ENCODE measurements at regions not wholly inside any gene's neighbourhood (a gene's known extent, or its start where the extent isn't known, plus 50 kb on each side); places are given as distances from the start of the nearest gene placed in this dataset.

DNA sequence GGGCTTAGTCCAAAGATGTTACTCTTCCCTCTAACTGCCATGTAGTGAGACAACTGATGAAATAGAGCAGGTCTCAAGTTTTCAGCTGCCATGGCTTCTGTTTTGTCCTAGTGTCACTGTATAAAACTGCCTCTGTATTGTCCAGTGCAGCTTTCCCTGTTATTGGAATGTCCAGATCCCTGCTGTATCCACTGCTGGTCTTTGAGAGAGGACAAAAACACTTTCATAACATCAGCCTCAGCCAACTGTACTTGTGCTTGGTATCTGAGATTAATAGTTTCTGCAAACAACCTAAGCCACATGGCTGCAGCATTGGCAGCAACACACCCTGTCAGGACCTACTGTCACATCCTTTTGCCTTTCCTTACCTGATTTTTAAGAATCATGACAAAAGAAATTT lies 480.2 kb downstream of the LPIN1 start:
- peaks cover 5% of the 10 kb centered on the region for H3K27me3 Mint-ChIP-seq (ENCODE audit: low read depth)
- DNase-seq (ENCODE audit: low spot score), result no peak
- intact Hi-C loops (cut with micrococcal nuclease), result no loop called here
- no peak overlapping the region for H3K4me3 Mint-ChIP-seq (ENCODE audit: low read depth)
- no peaks in the 10 kb centered on the region for H3K4me1 Mint-ChIP-seq (ENCODE audit: low read depth)
- H3K27ac Mint-ChIP-seq, result no peak overlapping the region
- H3K9me3 Mint-ChIP-seq, result peaks cover 50% of the 10 kb centered on the region
- H3K36me3 Mint-ChIP-seq (ENCODE audit: low read depth), result peaks cover 5% of the 10 kb centered on the region

DNA sequence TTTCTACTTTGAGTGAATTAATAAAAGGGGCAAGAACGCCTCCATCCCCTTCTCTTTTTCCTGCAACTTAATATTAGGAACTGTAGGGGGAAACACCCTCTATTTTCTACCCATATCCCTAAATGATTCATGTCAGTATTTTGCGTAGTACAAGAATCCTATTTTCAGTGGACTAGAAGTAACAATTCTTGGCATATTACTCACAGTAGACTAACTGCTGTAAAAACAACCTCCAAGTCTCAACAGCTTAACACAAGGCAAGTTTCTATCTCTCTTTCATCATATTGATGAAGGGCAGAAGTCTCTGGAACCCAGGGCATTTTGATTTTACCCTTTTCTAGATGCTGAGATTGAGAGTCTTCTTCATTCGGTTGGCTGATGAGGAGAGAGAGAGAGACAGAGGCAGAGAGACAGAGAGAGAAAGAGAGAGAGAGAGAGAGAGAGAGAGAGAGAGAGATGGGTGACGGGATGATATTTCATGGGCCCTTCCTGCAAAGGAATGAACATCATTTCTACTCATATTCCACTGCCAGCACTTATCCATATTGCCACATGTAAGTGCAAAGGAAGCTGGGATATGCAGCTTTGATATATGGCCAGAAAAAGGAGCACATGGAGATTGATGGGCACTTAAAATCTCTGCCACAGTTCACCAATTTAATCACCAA lies 481.6 kb downstream of the LPIN1 start:
- H3K4me1 Mint-ChIP-seq (ENCODE audit: low read depth), result no peaks in the 10 kb centered on the region
- H3K27ac Mint-ChIP-seq, result no peak overlapping the region
- intact Hi-C loops (cut with micrococcal nuclease), result no loop called here
- DNase-seq (ENCODE audit: low spot score), result no peak
- H3K4me3 Mint-ChIP-seq (ENCODE audit: low read depth), result no peak overlapping the region
- H3K36me3 Mint-ChIP-seq (ENCODE audit: low read depth), result peaks cover under 1% of the 10 kb centered on the region
- peaks cover 3% of the 10 kb centered on the region for H3K27me3 Mint-ChIP-seq (ENCODE audit: low read depth)
- peaks cover 36% of the 10 kb centered on the region for H3K9me3 Mint-ChIP-seq

DNA sequence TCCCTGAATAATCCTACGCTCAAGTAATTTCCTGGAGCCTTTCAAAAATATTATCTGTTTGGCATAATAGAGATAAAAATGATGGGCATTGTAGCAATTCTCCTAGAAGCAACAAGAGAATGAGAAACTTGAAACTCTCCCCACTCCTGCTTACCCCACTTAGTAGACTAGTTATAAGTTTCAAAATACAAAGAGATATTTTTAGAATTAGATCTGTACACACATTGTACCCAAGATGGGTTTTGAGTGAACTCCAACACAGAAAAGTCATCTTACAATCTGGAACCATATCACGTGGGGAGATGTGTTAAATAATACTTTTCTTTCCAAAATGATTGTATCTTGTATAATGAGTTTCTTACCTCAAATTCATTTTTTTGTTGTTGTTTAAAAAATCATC lies 484.9 kb downstream of the LPIN1 start:
- H3K9me3 Mint-ChIP-seq, result peaks cover 8% of the 10 kb centered on the region
- peaks cover 7% of the 10 kb centered on the region for H3K27me3 Mint-ChIP-seq (ENCODE audit: low read depth)
- intact Hi-C loops (cut with micrococcal nuclease), result no loop called here
- H3K4me1 Mint-ChIP-seq (ENCODE audit: low read depth), result no peaks in the 10 kb centered on the region
- no peaks in the 10 kb centered on the region for H3K36me3 Mint-ChIP-seq (ENCODE audit: low read depth)
- no peak overlapping the region for H3K4me3 Mint-ChIP-seq (ENCODE audit: low read depth)
- DNase-seq (ENCODE audit: low spot score), result no peak
- H3K27ac Mint-ChIP-seq, result no peak overlapping the region

DNA sequence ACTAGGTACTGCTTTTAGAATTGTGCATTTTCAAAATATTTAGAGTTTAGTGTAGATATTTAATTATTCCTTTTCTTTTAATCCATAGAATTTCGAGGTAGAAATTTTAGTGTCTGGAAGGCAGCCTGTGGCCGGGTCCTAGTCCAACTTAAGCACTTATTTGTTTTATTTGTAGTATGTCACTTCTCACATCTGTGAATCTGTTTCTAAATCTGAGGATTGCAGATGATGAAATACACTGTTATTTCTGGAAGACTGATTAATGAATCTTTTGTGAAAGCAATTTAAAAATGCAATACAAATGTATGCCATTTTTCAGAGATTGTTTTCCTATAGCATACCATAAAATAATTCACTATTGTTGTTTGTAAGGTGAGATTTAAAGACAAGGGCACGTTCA lies 483.9 kb upstream of the TRIB2 start:
- peaks cover 8% of the 10 kb centered on the region for H3K9me3 Mint-ChIP-seq
- no peak overlapping the region for H3K4me3 Mint-ChIP-seq (ENCODE audit: low read depth)
- no peaks in the 10 kb centered on the region for H3K36me3 Mint-ChIP-seq (ENCODE audit: low read depth)
- H3K4me1 Mint-ChIP-seq (ENCODE audit: low read depth), result no peaks in the 10 kb centered on the region
- DNase-seq (ENCODE audit: low spot score), result no peak
- intact Hi-C loops (cut with micrococcal nuclease), result no loop called here
- no peak overlapping the region for H3K27ac Mint-ChIP-seq
- H3K27me3 Mint-ChIP-seq (ENCODE audit: low read depth), result peaks cover 10% of the 10 kb centered on the region

DNA sequence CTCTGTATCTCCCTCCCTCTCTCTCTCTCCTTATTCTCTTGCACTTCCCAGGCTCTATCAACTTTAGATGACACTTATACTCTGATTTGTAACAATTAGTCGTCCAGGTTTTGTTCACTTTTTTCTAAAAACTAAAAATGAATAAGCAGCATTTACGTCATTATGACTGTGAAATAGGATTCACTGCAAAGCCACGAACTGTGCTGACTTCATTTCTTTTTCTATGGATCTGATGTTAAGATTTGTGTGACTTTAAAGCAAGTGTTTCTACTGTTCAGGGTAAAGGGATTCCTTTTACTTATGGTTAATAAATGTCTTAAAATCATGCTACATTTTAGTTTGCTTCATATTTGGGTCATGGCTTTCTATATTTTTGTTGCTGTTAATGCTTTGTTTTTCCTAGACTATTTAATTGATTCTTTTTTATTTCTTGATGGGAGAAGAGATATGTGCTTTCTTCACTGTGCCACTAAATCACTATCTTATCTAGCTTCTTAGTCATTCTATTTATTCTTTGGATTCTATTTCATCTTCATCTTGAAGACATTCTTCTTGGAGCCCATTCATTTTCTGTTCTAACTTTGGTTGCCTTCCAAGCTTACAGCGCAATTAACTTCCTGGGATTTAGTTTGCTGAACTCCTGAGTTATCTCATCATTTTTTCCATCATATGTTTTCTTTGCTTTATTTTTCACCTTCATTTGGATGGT lies 480.4 kb upstream of the TRIB2 start:
- Mint-ChIP-seq H3K27me3 (ENCODE audit: low read depth) (peaks cover 11% of the 10 kb centered on the region), H3K4me3 (ENCODE audit: low read depth) (no peak overlapping the region), H3K4me1 (ENCODE audit: low read depth) (no peaks in the 10 kb centered on the region), H3K36me3 (ENCODE audit: low read depth) (no peaks in the 10 kb centered on the region), H3K27ac (no peak overlapping the region), H3K9me3 (no peaks in the 10 kb centered on the region)
- no peak for DNase-seq (ENCODE audit: low spot score)
- intact Hi-C loops (cut with micrococcal nuclease), result no loop called here

DNA sequence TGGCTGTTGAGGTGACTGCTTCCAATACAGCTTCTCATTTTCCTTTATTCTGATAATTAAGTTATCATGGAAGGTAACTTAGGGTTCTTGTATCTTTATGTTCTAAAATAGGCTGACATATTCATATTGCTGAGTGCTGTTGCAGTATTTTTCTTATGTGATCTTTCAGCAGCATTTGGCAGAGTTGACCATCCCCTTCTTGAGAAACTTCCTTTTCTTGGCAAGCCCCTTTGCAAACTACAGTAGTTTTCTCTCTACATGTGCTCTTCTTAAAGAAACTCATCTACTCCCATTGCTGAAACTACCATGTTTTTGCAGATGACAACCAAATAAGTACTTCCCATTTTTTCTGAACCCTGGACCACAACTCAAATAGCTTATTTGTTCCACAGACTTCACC lies 476.5 kb upstream of the TRIB2 start:
- H3K4me3 Mint-ChIP-seq (ENCODE audit: low read depth), result no peak overlapping the region
- no peaks in the 10 kb centered on the region for H3K9me3 Mint-ChIP-seq
- no peak overlapping the region for H3K27ac Mint-ChIP-seq
- DNase-seq (ENCODE audit: low spot score), result no peak
- H3K36me3 Mint-ChIP-seq (ENCODE audit: low read depth), result no peaks in the 10 kb centered on the region
- H3K27me3 Mint-ChIP-seq (ENCODE audit: low read depth), result peaks cover 26% of the 10 kb centered on the region
- no peaks in the 10 kb centered on the region for H3K4me1 Mint-ChIP-seq (ENCODE audit: low read depth)
- intact Hi-C loops (cut with micrococcal nuclease), result no loop called here

DNA sequence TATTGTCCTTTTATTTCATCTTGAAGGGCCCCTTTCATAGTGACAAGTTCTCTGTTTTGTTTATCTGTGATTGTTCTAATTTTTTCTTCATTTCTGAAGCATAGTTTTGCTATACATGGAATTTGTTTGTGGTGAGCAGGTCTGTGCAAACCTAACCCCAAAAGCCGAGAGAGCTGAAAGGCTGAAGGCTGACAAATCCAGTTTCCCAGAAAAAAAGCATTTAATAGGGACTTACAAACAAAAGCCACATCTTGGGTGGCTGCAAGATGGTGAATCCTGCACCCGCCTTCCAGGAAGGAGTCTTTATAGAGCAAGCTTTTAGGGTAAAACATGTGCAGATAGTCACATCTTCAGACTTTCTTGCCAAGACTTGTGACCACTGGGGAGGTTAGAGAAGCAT lies 473.4 kb upstream of the TRIB2 start:
- H3K9me3 Mint-ChIP-seq, result no peaks in the 10 kb centered on the region
- H3K4me3 Mint-ChIP-seq (ENCODE audit: low read depth), result no peak overlapping the region
- intact Hi-C loops (cut with micrococcal nuclease), result no loop called here
- H3K27me3 Mint-ChIP-seq (ENCODE audit: low read depth), result peaks cover 25% of the 10 kb centered on the region
- DNase-seq (ENCODE audit: low spot score), result no peak
- peaks cover 2% of the 10 kb centered on the region for H3K4me1 Mint-ChIP-seq (ENCODE audit: low read depth)
- no peak overlapping the region for H3K27ac Mint-ChIP-seq
- no peaks in the 10 kb centered on the region for H3K36me3 Mint-ChIP-seq (ENCODE audit: low read depth)

DNA sequence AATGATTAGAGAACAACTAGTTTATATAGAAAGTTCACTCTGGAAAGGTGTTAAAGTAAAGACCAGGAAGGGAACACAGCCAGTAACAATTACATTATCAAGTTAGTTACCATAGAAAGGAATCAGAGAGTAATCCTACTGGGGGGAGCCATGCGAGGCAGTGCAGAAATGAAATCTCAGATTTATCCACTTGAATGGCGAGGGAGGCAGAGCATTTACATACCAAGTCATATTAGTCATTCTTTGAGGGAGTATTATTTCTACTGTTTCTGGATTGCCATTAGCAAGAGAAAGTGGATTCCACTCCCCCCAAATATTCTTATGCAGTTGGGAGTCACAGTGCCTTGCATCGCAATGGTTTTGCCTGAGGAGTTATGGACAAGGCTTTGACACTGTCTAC lies 472.7 kb upstream of the TRIB2 start:
- intact Hi-C loops (cut with micrococcal nuclease), result no loop called here
- Mint-ChIP-seq H3K27me3 (ENCODE audit: low read depth) (peaks cover 25% of the 10 kb centered on the region), H3K4me1 (ENCODE audit: low read depth) (peaks cover 2% of the 10 kb centered on the region)

DNA sequence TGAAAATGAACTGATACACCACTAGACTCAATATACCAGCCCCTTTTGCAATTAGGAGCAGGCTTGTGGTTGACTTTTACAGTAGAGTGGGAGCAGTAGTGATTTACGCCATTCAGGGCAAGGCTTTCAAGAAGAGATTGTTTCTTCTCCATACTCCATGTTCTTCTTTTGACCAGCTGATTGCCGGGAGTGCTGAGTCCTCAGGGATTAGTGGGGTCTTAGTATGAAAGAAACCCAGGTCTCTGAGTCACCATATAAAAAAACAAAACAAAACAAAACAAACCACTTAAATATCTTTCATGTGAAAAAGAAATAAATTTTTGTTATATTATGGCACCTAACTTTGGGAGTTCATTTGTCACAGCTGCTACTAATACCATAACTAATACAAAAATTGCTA lies 465.6 kb upstream of the TRIB2 start:
- H3K27me3 Mint-ChIP-seq (ENCODE audit: low read depth), result peaks cover 14% of the 10 kb centered on the region
- no peak overlapping the region for H3K27ac Mint-ChIP-seq
- no peaks in the 10 kb centered on the region for H3K9me3 Mint-ChIP-seq
- H3K4me1 Mint-ChIP-seq (ENCODE audit: low read depth), result no peaks in the 10 kb centered on the region
- H3K4me3 Mint-ChIP-seq (ENCODE audit: low read depth), result no peak overlapping the region
- intact Hi-C loops (cut with micrococcal nuclease), result no loop called here
- no peaks in the 10 kb centered on the region for H3K36me3 Mint-ChIP-seq (ENCODE audit: low read depth)
- no peak for DNase-seq (ENCODE audit: low spot score)

More for the DNA sequence above, 472.7 kb upstream of the TRIB2 start:
- Mint-ChIP-seq H3K27ac (no peak overlapping the region), H3K4me3 (ENCODE audit: low read depth) (no peak overlapping the region), H3K9me3 (no peaks in the 10 kb centered on the region), H3K36me3 (ENCODE audit: low read depth) (no peaks in the 10 kb centered on the region)
- no peak for DNase-seq (ENCODE audit: low spot score)

DNA sequence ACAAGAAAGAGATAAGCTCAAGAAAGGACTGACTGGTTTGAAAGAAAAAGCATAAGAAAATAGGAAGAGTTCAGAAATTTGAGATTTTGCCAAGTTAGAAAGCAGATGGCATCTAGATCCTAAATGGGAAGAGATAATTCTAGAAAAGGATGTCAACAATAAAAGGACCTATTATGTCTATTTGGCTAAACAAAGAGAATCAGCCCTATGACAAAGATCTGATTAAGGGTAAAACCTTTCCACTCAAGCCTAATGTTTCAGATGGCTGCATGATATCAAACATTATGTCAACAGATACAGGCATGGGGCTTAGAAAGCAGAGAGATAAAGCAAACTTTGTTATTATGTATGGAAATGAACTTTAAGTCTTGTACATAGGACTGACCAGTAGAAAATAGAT lies 465.0 kb upstream of the TRIB2 start:
- no peak overlapping the region for H3K4me3 Mint-ChIP-seq (ENCODE audit: low read depth)
- intact Hi-C loops (cut with micrococcal nuclease), result no loop called here
- DNase-seq (ENCODE audit: low spot score), result no peak
- H3K27ac Mint-ChIP-seq, result no peak overlapping the region
- H3K27me3 Mint-ChIP-seq (ENCODE audit: low read depth), result peaks cover 19% of the 10 kb centered on the region
- no peaks in the 10 kb centered on the region for H3K36me3 Mint-ChIP-seq (ENCODE audit: low read depth)
- no peaks in the 10 kb centered on the region for H3K9me3 Mint-ChIP-seq
- H3K4me1 Mint-ChIP-seq (ENCODE audit: low read depth), result no peaks in the 10 kb centered on the region

DNA sequence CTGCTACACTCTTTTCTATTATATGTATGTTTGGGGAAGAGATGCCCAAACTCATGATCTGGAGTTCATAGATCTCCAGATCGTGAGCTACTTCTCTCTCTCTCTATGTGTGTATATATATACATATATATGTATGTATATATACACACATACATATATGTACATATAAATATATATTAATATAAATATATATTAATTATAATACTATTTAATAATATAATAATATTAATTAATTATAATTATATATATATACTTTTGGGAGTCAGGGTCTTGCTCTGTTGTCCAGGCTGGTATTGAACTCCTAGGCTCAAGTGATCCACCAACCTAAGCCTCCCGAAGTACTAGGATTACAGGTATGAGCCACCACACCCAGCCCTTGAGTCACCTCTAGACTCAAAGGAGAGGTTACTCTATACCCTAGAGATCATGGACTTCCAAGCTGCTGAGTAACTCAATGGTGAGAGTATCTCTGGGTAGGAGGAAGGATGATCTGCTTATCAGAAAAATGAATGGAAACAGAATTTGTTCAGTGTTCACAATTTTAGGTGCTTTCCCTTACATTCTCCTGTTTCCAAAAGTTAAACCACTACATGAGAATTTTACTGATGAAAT lies 463.5 kb upstream of the TRIB2 start:
- no peaks in the 10 kb centered on the region for H3K9me3 Mint-ChIP-seq

DNA sequence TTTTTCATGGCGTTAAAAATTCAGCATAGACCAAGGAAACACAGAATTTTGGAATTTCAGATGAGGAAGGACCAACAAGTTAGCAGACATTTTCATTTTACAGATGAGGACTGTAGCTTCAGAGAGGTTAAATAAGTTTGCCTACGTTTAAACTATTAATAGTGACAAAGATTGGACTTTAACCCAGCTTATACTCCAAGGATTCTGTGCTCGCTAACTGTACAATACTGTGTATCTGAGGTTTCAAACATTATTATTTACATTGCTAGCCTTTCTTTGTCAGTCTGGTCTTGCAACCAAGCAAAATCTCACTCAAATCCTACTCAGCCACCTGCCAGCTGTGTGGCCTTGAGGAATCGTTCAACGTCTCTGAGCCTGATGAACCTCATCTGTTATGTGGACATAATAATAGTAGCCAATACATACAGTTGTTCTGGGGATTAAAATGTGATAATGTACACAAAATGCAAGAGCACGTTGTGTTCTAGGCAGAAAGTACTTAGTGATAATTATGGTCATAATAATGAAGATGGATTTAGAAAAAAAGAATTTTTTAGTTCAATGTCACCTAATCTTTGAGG lies 462.4 kb upstream of the TRIB2 start:
- no peaks in the 10 kb centered on the region for H3K36me3 Mint-ChIP-seq (ENCODE audit: low read depth)

More for the DNA sequence above, 463.5 kb upstream of the TRIB2 start:
- no peak overlapping the region for H3K4me3 Mint-ChIP-seq (ENCODE audit: low read depth)
- no peak for DNase-seq (ENCODE audit: low spot score)
- H3K27me3 Mint-ChIP-seq (ENCODE audit: low read depth), result peaks cover 26% of the 10 kb centered on the region
- no peaks in the 10 kb centered on the region for H3K36me3 Mint-ChIP-seq (ENCODE audit: low read depth)
- H3K27ac Mint-ChIP-seq, result no peak overlapping the region
- intact Hi-C loops (cut with micrococcal nuclease), result no loop called here
- no peaks in the 10 kb centered on the region for H3K4me1 Mint-ChIP-seq (ENCODE audit: low read depth)

DNA sequence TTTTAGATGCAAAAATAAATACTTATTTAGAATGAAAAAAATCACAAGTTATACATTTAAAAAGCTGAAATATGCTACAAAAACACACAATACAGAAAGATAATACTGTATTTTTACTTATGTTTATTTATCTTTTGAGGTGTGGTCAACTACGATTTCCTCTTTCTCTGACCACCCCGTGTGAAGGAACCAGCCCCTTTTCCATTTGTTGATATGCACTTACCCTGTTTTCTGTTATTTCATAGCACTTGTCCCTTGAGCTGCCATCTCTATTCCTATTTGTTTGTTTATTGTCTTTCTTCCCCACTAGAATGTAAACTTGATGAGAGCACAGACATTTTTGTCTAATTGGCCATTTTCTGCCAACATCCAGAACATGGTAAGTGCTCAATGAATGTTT lies 460.5 kb upstream of the TRIB2 start:
- intact Hi-C loops (cut with micrococcal nuclease), result no loop called here
- Mint-ChIP-seq H3K27ac (no peak overlapping the region), H3K36me3 (ENCODE audit: low read depth) (no peaks in the 10 kb centered on the region)

More for the DNA sequence above, 462.4 kb upstream of the TRIB2 start:
- H3K4me1 Mint-ChIP-seq (ENCODE audit: low read depth), result no peaks in the 10 kb centered on the region
- H3K9me3 Mint-ChIP-seq, result no peaks in the 10 kb centered on the region
- no peak overlapping the region for H3K27ac Mint-ChIP-seq
- intact Hi-C loops (cut with micrococcal nuclease), result no loop called here
- H3K27me3 Mint-ChIP-seq (ENCODE audit: low read depth), result peaks cover 29% of the 10 kb centered on the region
- H3K4me3 Mint-ChIP-seq (ENCODE audit: low read depth), result no peak overlapping the region
- no peak for DNase-seq (ENCODE audit: low spot score)

More for the DNA sequence above, 460.5 kb upstream of the TRIB2 start:
- H3K27me3 Mint-ChIP-seq (ENCODE audit: low read depth), result peaks cover 38% of the 10 kb centered on the region
- no peak for DNase-seq (ENCODE audit: low spot score)
- no peaks in the 10 kb centered on the region for H3K9me3 Mint-ChIP-seq
- H3K4me3 Mint-ChIP-seq (ENCODE audit: low read depth), result no peak overlapping the region
- no peaks in the 10 kb centered on the region for H3K4me1 Mint-ChIP-seq (ENCODE audit: low read depth)

Measured in activated T-helper 2 cell treated with anti-CD3 and anti-CD28 coated beads, Interferon-gamma antibody, Interleukin-2, Interleukin-4, amounts not matched to agents 10 μg/mL and 5 μg/mL and 100 μg/mL, durations not matched to agents 14 hours and 24 hours and 36 hours (primary cell).